Activated CD4-positive, alpha-beta T cell treated with anti-CD3 and anti-CD28 coated beads, Interleukin-2, amount 10 ng/mL, durations not matched to agents 24 days and 14 days (primary cell): ENCODE measurements at regions not wholly inside any gene's neighbourhood (a gene's known extent, or its start where the extent isn't known, plus 50 kb on each side); places are given as distances from the start of the nearest gene placed in this dataset.
A peak's percentile ranks its signal among the peaks of the same experiment; 100 is the strongest.

Experiments used
- DNase-seq: peaks from one replicate; pipeline ENCODE4 v3.0.0; 2022
- H3K27ac Mint-ChIP-seq: one replicate; pipeline ENCODE4 v1.8.0; 2022; ENCODE audit warnings: mild to moderate bottlenecking, mixed read lengths
- H3K27me3 Mint-ChIP-seq: one replicate; pipeline ENCODE4 v1.8.0; 2022; ENCODE audit warnings: mixed read lengths
- H3K36me3 Mint-ChIP-seq: one replicate; pipeline ENCODE4 v1.8.0; 2022; ENCODE audit warnings: low read depth, mild to moderate bottlenecking, mixed read lengths
- H3K4me1 Mint-ChIP-seq: one replicate; pipeline ENCODE4 v1.8.0; 2021; ENCODE audit warnings: mixed read lengths
- H3K4me3 Mint-ChIP-seq: one replicate; pipeline ENCODE4 v1.8.0; 2022; ENCODE audit warnings: mild to moderate bottlenecking, moderate library complexity, mixed read lengths
- H3K9me3 Mint-ChIP-seq: one replicate; pipeline ENCODE4 v1.8.0; 2021; ENCODE audit warnings: mixed read lengths
- intact Hi-C: fragments of 100-400 bp; cut with micrococcal nuclease; formaldehyde crosslinking; loops from one replicate; pipeline ENCODE4 v1.15.1; 2023

GRCh38 chr17:68812876-68813584 is 142.2 kb downstream of the ABCA8 start:
- H3K4me3 Mint-ChIP-seq = no peak overlapping the region
- H3K36me3 Mint-ChIP-seq = no peaks in the 10 kb centered on the region
- no peaks in the 10 kb centered on the region for H3K4me1 Mint-ChIP-seq
- DNase-seq = no peak
- intact Hi-C loops = no loop called here
- no peaks in the 10 kb centered on the region for H3K9me3 Mint-ChIP-seq
- peaks cover 2% of the 10 kb centered on the region for H3K27me3 Mint-ChIP-seq
- H3K27ac Mint-ChIP-seq = no peak overlapping the region

DNA sequence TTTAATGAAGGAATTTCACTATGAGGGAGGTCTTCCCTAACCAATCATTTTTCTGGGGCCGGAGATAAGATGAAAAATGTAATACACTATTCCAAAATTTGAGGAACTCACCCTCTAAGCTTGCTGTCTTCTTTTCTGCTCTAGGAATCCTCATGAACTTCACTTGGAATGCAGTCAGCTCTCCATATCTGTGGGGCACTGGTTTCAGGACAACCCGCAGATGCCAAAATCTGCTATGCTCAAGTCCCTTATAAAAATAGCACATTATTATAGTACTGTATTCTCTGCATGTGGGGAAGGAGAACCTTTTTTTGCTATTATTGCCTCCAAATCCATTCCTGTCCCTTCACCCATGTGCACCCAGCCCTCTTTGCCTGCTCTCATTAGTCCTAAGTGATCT is 146.0 kb downstream of the ABCA8 start:
- no peaks in the 10 kb centered on the region for H3K9me3 Mint-ChIP-seq
- H3K36me3 Mint-ChIP-seq = no peaks in the 10 kb centered on the region
- no peak for DNase-seq
- intact Hi-C loops = no loop called here
- no peak overlapping the region for H3K4me3 Mint-ChIP-seq
- no peaks in the 10 kb centered on the region for H3K4me1 Mint-ChIP-seq
- peaks cover 2% of the 10 kb centered on the region for H3K27me3 Mint-ChIP-seq
- no peak overlapping the region for H3K27ac Mint-ChIP-seq

DNA sequence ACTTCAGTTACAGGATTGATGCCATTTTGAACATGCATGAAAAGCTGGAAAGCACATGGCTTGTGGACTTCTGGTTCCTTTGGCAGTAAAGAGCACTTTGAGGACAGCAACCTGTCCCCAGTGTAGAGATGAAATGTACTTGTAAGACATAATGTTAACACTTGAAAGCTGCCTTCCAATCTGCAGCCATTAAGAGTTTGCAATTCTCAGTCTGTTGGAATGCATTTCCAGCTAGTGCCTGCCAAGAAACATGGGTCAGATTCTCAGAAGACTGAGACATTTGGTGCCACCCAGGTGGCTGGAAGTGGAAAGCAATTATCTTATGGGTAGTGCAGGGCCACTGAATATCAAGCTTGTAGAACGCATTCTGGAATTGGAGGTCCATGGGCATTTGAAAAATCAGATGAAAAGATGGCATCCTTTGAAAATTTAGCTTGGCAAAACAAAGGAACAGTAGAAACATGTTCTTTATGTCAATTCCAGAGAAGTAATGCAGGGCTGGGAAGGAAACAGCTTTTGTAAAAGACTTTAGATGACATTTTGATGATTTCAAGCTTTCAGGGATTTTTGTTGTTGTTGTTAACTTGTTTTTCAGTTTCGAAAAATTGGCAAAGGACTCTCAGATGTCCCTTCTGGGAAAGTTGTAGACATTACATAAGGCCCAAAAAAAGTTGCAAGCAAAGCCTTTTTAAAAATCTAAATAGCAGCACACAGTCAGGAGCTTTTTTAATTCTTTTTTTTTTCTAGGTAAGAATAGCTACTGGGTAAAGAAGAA is 147.0 kb downstream of the ABCA8 start:
- H3K27ac Mint-ChIP-seq = no peak overlapping the region
- no peaks in the 10 kb centered on the region for H3K9me3 Mint-ChIP-seq
- intact Hi-C loops = no loop called here
- no peaks in the 10 kb centered on the region for H3K36me3 Mint-ChIP-seq
- H3K4me3 Mint-ChIP-seq = no peak overlapping the region
- DNase-seq = no peak
- no peaks in the 10 kb centered on the region for H3K4me1 Mint-ChIP-seq
- H3K27me3 Mint-ChIP-seq = peaks cover 2% of the 10 kb centered on the region

GRCh38 chr17:68805609-68806008 is 149.6 kb downstream of the ABCA8 start:
- Mint-ChIP-seq H3K27me3 (peaks cover 2% of the 10 kb centered on the region), H3K36me3 (no peaks in the 10 kb centered on the region), H3K9me3 (no peaks in the 10 kb centered on the region), H3K27ac (no peak overlapping the region), H3K4me1 (no peaks in the 10 kb centered on the region), H3K4me3 (no peak overlapping the region)
- no peak for DNase-seq
- intact Hi-C loops = no loop called here

DNA sequence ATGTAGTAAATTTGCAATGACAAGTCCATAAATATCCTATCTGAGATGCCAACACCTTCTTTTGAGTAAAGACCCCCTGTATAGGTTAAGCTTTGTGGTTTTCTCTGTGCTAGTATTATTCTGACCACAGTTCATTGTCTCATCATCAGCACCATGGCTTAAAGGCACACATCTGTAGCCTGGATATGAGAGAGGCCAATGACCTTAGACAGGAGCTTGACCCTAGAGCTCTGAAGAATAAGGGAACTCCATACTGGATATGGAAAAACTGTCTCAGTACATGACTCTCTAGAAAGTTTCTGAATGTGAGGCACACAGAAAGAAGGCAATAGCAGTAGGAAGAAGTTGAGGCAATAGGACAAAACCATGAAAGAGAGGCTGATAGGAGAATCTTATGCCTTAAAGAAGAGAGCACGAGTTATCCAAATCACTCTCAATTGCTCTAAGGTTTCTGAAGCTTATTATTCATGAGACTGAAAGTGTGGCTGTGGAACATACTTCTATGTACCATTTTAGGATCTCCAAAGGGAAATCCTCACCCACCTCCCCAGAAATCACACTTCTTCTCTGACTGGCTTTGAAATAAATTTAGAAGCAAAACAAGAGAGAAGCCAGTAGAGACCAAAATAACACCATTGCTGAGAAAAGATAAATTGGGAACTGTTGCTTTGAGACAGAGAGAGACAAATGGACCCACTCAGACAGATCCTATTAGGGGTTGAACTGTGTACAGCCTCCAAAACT is 150.2 kb downstream of the ABCA8 start:
- Mint-ChIP-seq H3K4me3 (no peak overlapping the region), H3K27ac (no peak overlapping the region), H3K9me3 (no peaks in the 10 kb centered on the region), H3K4me1 (no peaks in the 10 kb centered on the region), H3K36me3 (no peaks in the 10 kb centered on the region), H3K27me3 (peaks cover 1% of the 10 kb centered on the region)
- no peak for DNase-seq
- intact Hi-C loops = no loop called here

DNA sequence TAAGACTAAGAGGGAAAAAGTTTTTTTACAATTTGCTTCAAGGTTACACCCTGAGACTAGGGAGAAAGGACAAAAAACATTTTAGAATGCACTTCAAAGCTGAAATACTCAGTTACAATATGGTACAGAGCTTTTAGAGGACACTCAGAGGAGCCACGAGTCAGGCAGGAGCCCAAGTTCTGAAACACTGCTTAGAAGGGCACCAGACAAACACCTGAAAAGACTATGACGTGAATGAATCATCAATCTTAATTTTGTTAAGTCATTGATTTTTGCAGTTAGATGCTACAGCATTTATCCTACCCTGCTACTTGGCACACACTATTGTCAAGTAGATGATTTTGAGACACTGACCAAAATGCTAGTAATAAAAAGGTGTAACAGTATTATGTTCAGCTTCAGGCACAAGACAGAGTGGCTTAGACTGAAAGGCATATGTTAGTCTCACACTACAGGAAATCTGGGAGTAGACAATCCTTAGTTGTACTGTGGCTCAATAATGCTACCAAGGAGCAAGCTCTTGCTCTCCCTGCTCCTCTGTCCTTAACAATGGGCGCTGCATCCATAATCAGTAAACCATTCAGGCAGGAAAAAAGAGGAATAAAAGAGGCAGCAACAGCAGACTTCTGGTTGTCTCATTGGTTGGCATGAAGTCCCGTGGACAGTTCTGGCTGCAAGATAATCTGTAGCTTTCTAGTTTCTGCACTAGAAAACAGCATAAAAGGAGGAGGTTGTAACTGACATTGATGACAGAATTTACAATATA is 151.8 kb downstream of the ABCA8 start:
- Mint-ChIP-seq H3K36me3 (no peaks in the 10 kb centered on the region), H3K27ac (no peak overlapping the region), H3K27me3 (peaks cover 5% of the 10 kb centered on the region), H3K9me3 (no peaks in the 10 kb centered on the region), H3K4me3 (no peak overlapping the region), H3K4me1 (no peaks in the 10 kb centered on the region)
- intact Hi-C loops = no loop called here
- DNase-seq = no peak

DNA sequence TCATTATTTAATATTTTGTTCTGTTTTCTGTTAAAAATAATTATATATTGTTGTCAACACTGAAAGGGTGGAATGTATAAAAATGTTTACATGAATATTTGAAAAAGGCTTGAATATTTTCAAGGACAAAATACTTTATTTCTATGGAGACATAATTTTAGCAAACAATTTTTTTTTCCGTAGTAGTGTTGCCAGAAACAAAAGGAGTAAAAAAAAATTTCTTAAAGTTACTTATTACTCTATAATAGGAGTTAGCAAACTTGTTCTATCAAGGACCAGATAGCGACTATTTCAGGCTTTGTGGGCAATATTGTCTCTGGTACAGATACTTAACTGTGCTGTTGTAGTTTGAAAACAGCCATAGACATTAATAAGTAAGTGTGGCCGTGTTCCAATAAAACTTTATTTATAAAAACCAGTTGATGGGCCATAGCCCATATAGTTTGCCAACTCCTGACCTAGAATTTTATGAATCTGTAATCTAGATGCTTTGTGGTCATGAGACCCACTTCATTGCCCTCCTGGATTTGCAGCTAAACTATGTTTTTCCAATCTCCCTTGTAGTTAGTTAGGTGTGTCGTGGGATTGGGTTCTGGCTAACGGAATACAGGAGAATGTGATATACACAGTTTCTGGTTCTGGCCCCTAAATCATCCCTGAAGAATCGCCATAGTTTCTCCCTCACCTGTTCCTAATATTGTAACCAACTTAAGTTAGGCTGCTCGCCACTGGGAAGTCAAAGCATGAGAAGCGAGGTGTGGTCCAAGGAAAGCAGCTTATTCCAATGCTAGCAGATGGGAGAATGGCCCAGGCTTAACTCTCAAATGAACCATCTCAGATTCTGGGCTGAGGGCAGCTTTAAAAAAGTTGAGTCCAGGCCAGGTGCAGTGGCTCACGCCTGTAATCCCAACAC is 153.6 kb downstream of the ABCA8 start:
- H3K27ac Mint-ChIP-seq = no peak overlapping the region
- H3K9me3 Mint-ChIP-seq = no peaks in the 10 kb centered on the region
- DNase-seq = no peak
- H3K4me3 Mint-ChIP-seq = no peak overlapping the region
- H3K4me1 Mint-ChIP-seq = no peaks in the 10 kb centered on the region
- H3K27me3 Mint-ChIP-seq = peaks cover 8% of the 10 kb centered on the region
- H3K36me3 Mint-ChIP-seq = no peaks in the 10 kb centered on the region
- intact Hi-C loops = no loop called here

DNA sequence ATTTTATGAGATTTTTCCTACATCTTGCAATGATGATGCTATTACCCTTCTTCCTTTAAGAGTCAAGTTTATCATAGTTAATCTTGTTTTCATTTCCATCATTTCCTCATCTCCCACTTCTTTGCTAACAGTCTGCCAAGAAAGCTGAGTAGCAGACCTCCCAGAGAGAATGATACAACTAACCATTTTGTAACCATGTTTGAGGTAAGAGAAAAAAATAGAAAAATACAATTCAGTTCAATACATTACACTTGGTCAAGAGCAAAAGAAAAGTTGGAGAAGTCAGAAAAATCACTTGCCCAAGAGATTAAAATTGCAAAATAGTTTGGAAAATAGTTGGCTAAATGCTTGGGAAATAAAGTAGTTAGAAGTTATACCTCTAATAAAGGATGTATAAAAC is 154.4 kb downstream of the ABCA8 start:
- H3K27ac Mint-ChIP-seq = no peak overlapping the region
- no peaks in the 10 kb centered on the region for H3K9me3 Mint-ChIP-seq
- H3K4me3 Mint-ChIP-seq = no peak overlapping the region

GRCh38 chr17:68794636-68795434 is 160.4 kb downstream of the ABCA8 start:
- H3K4me1 Mint-ChIP-seq = peaks cover 6% of the 10 kb centered on the region
- H3K4me3 Mint-ChIP-seq = peak overlapping the region; percentile 74
- no peak for DNase-seq
- H3K9me3 Mint-ChIP-seq = no peaks in the 10 kb centered on the region
- peaks cover 16% of the 10 kb centered on the region for H3K27me3 Mint-ChIP-seq
- no peaks in the 10 kb centered on the region for H3K36me3 Mint-ChIP-seq
- intact Hi-C loops = no loop called here
- peak overlapping the region; percentile 70 for H3K27ac Mint-ChIP-seq

More for the DNA sequence above, 154.4 kb downstream of the ABCA8 start:
- Mint-ChIP-seq H3K36me3 (no peaks in the 10 kb centered on the region), H3K27me3 (peaks cover 9% of the 10 kb centered on the region), H3K4me1 (no peaks in the 10 kb centered on the region)
- no peak for DNase-seq
- intact Hi-C loops = no loop called here

DNA sequence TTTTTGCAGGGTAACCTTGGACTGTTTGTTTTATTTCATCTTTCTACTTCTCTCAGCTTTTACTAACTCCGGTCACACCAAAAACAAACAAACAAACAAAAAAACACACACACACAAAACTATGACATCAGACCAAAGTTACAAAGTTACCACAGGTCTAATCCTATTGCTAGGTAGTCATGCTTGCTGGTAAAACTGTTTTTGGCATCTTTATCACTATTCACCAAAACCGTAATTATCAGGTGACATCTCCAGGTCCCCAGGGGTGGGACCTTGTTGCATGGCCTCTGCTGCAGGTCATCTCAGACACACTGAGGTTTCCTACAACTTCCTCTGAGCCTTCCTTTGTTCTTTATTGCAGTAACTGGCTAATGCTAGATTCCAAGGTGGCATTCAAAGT is 162.3 kb downstream of the ABCA8 start:
- no peak overlapping the region for H3K4me3 Mint-ChIP-seq
- intact Hi-C loops = no loop called here
- H3K4me1 Mint-ChIP-seq = peaks cover 6% of the 10 kb centered on the region
- H3K36me3 Mint-ChIP-seq = no peaks in the 10 kb centered on the region
- H3K9me3 Mint-ChIP-seq = no peaks in the 10 kb centered on the region
- no peak overlapping the region for H3K27ac Mint-ChIP-seq
- H3K27me3 Mint-ChIP-seq = peaks cover 19% of the 10 kb centered on the region
- no peak for DNase-seq

DNA sequence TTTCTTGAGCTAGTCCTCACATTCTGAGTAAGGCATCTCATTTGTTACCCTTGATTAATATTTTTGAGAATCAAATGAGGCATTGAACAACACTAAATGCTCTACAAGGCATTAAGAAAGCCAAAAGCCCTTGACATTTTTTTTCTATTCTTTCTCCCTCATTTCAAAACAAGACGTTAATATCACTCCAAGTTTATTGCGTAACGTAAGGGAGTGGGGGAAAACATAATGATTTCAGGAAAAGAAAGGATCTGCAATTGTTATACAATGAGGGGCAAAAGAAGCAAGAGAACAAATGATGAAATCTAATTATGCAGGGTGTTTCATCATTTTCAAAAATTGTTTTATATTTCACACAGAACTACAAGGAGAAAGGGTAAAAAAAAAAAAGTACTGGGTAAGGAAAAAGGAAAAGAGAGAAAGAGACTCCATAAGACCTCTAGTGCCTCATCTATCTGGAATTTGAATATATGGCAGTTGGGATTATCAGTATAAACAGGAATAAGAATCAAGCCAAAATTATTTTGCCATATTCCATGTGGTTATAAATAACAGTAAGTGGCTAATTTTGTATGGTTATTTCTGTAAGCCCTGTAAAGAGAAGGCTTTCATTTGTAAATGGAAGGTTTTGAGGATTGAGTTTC is 163.0 kb downstream of the ABCA8 start:
- Mint-ChIP-seq H3K4me3 (no peak overlapping the region), H3K36me3 (no peaks in the 10 kb centered on the region), H3K4me1 (peaks cover 6% of the 10 kb centered on the region), H3K9me3 (no peaks in the 10 kb centered on the region), H3K27me3 (peaks cover 21% of the 10 kb centered on the region), H3K27ac (no peak overlapping the region)
- intact Hi-C loops = no loop called here
- no peak for DNase-seq

DNA sequence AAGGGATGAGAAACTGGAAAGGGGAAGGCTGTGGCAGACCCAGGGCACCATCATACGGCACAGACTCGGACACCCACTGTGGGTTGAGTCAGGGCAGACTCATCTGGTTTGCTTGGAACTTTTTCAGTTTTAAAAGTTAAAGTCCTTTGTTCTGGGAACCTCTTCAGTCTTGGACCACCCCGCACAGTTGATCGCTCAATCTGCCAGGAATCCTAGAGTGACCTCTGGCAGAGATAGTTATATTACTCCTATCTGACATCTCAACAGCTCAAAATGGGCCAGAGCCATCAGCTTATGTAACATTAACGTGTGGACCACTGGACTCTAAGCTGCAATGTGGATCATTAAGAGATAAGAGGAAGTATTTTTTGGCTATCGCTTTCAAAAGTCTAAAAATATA is 164.3 kb downstream of the ABCA8 start:
- Mint-ChIP-seq H3K4me1 (peaks cover 6% of the 10 kb centered on the region), H3K4me3 (no peak overlapping the region), H3K36me3 (no peaks in the 10 kb centered on the region), H3K27me3 (peaks cover 17% of the 10 kb centered on the region), H3K9me3 (no peaks in the 10 kb centered on the region), H3K27ac (no peak overlapping the region)
- no peak for DNase-seq
- intact Hi-C loops = no loop called here
